HEK293T (cell line): ENCODE measurements at regions not wholly inside any gene's neighbourhood (a gene's known extent, or its start where the extent isn't known, plus 50 kb on each side); places are given as distances from the start of the nearest gene placed in this dataset.

ENCODE experiments used
- ARNT ChIP-seq: fragments of 450-650 bp; IDR thresholded peaks from 2 replicates; pipeline ENCODE4 v1.6.1; 2017; ENCODE audit warnings: mild to moderate bottlenecking
- HDGF ChIP-seq: fragments of 450-650 bp; IDR thresholded peaks from 2 replicates; pipeline ENCODE4 v1.6.1; 2017; ENCODE audit warnings: antibody characterized with exemption, borderline replicate concordance
- SP1 ChIP-seq: fragments of 450-650 bp; IDR thresholded peaks from 2 replicates; pipeline ENCODE4 v1.6.1; 2017

- TF ChIP-seq ARNT (no peak), SP1 (no peak), HDGF (no peak)
Observed at GRCh38 chr9:75653335-75653734, 237.1 kb upstream of the PCSK5 start.
